DND-41 (cell line): ENCODE measurements at regions not wholly inside any gene's neighbourhood (a gene's known extent, or its start where the extent isn't known, plus 50 kb on each side); places are given as distances from the start of the nearest gene placed in this dataset.

Experiments used
- ATAC-seq: fragments of 200-7000 bp; cut with Tn5 transposase; 3 replicates; pipeline ENCODE4 v1.9.1; 2021; ENCODE audit warnings: low read depth; ENCODE audit not compliant: insufficient read depth
- DNase-seq: peaks from one replicate; pipeline ENCODE4 v3.0.0-alpha.2; 2020
- H2AFZ ChIP-seq: 2 replicates; pipeline ENCODE4 v1.6.0; 2012; ENCODE audit warnings: low read depth, low read length
- H3K27ac ChIP-seq: 2 replicates; pipeline ENCODE4 v1.5.1; 2012; ENCODE audit warnings: low read length, inconsistent platforms
- H3K27me3 ChIP-seq: fragments of 200-600 bp; sonication (generic); 2 replicates; pipeline ENCODE4 v1.6.0; 2012; ENCODE audit warnings: low read length, mild to moderate bottlenecking, inconsistent platforms; ENCODE audit not compliant: insufficient read depth, poor library complexity
- H3K36me3 ChIP-seq: 2 replicates; pipeline ENCODE4 v1.5.1; 2012; ENCODE audit warnings: low read length, inconsistent platforms; ENCODE audit not compliant: insufficient read depth
- H3K4me1 ChIP-seq: 2 replicates; pipeline ENCODE4 v1.5.1; 2012; ENCODE audit warnings: mild to moderate bottlenecking, low read length; ENCODE audit not compliant: insufficient read depth
- H3K4me2 ChIP-seq: 2 replicates; pipeline ENCODE4 v1.6.0; 2012; ENCODE audit warnings: mild to moderate bottlenecking, moderate library complexity, low read length, inconsistent platforms; ENCODE audit not compliant: insufficient read depth
- H3K4me3 ChIP-seq, 2 experiments: fragments of 200-600 bp in 1 of 2; shearing (Covaris generic) in 1 of 2; 2 replicates each; pipeline ENCODE4 v1.5.1; 2012 to 2016; ENCODE audit warnings: inconsistent platforms in 2 of 2, low read length in 2 of 2, mild to moderate bottlenecking in 2 of 2, low read depth in 1 of 2, moderate library complexity in 1 of 2
- H3K79me2 ChIP-seq: 2 replicates; pipeline ENCODE4 v1.6.0; 2012; ENCODE audit warnings: low read length, inconsistent platforms; ENCODE audit not compliant: insufficient read depth
- H3K9ac ChIP-seq: 2 replicates; pipeline ENCODE4 v1.6.0; 2012; ENCODE audit warnings: low read depth, mild to moderate bottlenecking, inconsistent platforms, low read length, moderate library complexity
- H3K9me3 ChIP-seq: 2 replicates; pipeline ENCODE4 v1.5.1; 2012; ENCODE audit warnings: low read length, moderate library complexity, mild to moderate bottlenecking, inconsistent platforms; ENCODE audit not compliant: insufficient read depth, severe bottlenecking
- H4K20me1 ChIP-seq: 2 replicates; pipeline ENCODE4 v1.6.0; 2012; ENCODE audit warnings: low read length; ENCODE audit not compliant: insufficient read depth
- EZH2 ChIP-seq: IDR thresholded peaks from 3 replicates; pipeline ENCODE4 v1.6.1; 2012; ENCODE audit warnings: borderline replicate concordance, low read depth, mild to moderate bottlenecking, moderate library complexity, low read length, inconsistent platforms; ENCODE audit not compliant: severe bottlenecking
- TF ChIP-seq, protein P1 (sequence below): IDR thresholded peaks from 2 replicates; pipeline ENCODE4 v1.5.1; 2012; ENCODE audit warnings: borderline replicate concordance, low read length, moderate library complexity, mild to moderate bottlenecking; ENCODE audit not compliant: poor library complexity, severe bottlenecking; ENCODE audit errors: extremely low read depth

DNA sequence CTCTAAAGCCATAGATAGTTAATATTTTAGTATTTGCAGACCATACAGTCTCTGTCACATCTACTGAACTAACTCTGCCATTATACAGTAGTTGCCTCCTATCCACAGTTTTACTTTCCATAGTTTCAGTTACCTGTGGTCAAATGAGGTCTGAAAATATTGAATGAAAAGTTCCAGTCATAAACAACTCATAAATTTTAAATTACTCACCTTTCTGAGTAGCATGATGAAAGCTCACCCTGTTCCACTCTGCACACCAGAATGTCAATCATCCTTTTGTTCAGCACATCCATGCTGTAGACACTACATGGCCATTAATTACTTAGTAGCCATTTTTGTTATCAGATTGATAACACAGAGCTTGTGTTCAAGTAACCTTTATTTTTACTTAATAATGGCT, 51.7 kb upstream of the ME3 start:
- Histone ChIP-seq H3K27me3 (no peaks in the 10 kb centered on the region), H3K4me1 (no peaks in the 10 kb centered on the region), H3K79me2 (no peaks in the 10 kb centered on the region), H3K27ac (no peak overlapping the region), H3K36me3 (no peaks in the 10 kb centered on the region), H3K9ac (no peak overlapping the region), H3K9me3 (no peaks in the 10 kb centered on the region), H3K4me3 (no peak overlapping the region), H2AFZ (no peak overlapping the region), H3K4me2 (no peak overlapping the region), H4K20me1 (no peaks in the 10 kb centered on the region)
- TF ChIP-seq, protein P1, sequence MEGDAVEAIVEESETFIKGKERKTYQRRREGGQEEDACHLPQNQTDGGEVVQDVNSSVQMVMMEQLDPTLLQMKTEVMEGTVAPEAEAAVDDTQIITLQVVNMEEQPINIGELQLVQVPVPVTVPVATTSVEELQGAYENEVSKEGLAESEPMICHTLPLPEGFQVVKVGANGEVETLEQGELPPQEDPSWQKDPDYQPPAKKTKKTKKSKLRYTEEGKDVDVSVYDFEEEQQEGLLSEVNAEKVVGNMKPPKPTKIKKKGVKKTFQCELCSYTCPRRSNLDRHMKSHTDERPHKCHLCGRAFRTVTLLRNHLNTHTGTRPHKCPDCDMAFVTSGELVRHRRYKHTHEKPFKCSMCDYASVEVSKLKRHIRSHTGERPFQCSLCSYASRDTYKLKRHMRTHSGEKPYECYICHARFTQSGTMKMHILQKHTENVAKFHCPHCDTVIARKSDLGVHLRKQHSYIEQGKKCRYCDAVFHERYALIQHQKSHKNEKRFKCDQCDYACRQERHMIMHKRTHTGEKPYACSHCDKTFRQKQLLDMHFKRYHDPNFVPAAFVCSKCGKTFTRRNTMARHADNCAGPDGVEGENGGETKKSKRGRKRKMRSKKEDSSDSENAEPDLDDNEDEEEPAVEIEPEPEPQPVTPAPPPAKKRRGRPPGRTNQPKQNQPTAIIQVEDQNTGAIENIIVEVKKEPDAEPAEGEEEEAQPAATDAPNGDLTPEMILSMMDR: no peak
- TF ChIP-seq EZH2: no peak
- DNase-seq: no peak
- ATAC-seq: no peak

DNA sequence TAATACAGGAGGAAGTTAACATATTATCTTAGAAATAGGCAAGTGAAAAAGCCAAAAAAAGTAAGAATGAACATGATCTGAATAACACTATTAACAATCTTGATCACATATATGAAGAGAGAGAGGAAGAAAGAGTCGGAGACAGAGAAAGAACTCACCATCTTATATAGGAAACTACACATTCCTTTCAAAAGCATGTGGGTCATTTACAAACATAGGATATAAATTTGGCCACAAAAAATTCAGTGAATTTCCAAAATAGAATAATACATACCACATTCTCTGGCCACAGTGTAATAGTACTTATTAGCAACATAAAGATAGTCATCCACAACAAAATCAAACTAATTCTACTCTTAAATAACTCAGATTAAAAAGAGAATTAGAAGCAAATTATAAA, 50.9 kb upstream of the ME3 start:
- ATAC-seq (no peak), DNase-seq (no peak)
- no peak overlapping the region for H3K4me2 ChIP-seq
- TF ChIP-seq EZH2: no peak
- TF ChIP-seq, protein P1: no peak
- no peak overlapping the region for H3K9ac ChIP-seq
- no peak overlapping the region for H3K4me3 ChIP-seq
- H3K4me1 ChIP-seq: no peaks in the 10 kb centered on the region
- no peak overlapping the region for H2AFZ ChIP-seq
- H4K20me1 ChIP-seq: no peaks in the 10 kb centered on the region
- H3K27me3 ChIP-seq: no peaks in the 10 kb centered on the region
- H3K79me2 ChIP-seq: no peaks in the 10 kb centered on the region
- no peaks in the 10 kb centered on the region for H3K9me3 ChIP-seq
- H3K36me3 ChIP-seq: no peaks in the 10 kb centered on the region
- H3K27ac ChIP-seq: no peak overlapping the region

DNA sequence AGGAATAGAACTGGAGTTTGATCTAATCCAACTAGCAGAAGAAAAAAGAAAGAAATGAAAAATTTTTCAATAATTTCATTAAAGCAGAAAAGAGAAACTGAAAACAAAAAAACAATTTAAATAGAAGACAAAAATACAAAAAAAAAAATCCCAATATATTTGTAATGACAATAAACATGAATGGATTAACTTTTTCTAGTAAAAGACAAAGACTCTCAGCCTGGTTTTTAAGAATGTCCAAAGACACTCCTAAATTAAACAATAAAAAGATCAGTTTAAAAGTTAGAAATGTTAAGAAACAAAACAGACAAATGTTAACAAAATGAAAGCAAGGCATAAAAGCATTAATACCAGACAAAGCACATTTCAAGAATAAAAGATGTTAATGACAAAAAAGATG, 50.3 kb upstream of the ME3 start:
- H3K4me1 ChIP-seq: no peaks in the 10 kb centered on the region
- DNase-seq (no peak), ATAC-seq (no peak)
- H3K9ac ChIP-seq: no peak overlapping the region
- H3K36me3 ChIP-seq: no peaks in the 10 kb centered on the region
- no peaks in the 10 kb centered on the region for H4K20me1 ChIP-seq
- H3K9me3 ChIP-seq: no peaks in the 10 kb centered on the region
- H3K4me2 ChIP-seq: no peak overlapping the region
- H3K27me3 ChIP-seq: no peaks in the 10 kb centered on the region
- no peak overlapping the region for H3K4me3 ChIP-seq
- no peaks in the 10 kb centered on the region for H3K79me2 ChIP-seq
- no peak overlapping the region for H2AFZ ChIP-seq
- TF ChIP-seq EZH2: no peak
- TF ChIP-seq, protein P1: no peak
- no peak overlapping the region for H3K27ac ChIP-seq
